IMR-90 (cell line): ENCODE measurements at regions not wholly inside any gene's neighbourhood (a gene's known extent, or its start where the extent isn't known, plus 50 kb on each side); places are given as distances from the start of the nearest gene placed in this dataset.

Source experiments
- CEBPB ChIP-seq: IDR thresholded peaks from 2 replicates; pipeline ENCODE4 v1.6.1; 2012; ENCODE audit warnings: low read depth, low read length, improper control_type of control experiment
- CTCF ChIP-seq: conservative IDR thresholded peaks from 2 replicates; pipeline ENCODE4 v1.5.1; 2012; ENCODE audit warnings: mild to moderate bottlenecking, low read depth, low read length, improper control_type of control experiment
- MXI1 ChIP-seq: IDR thresholded peaks from 2 replicates; pipeline ENCODE4 v1.6.1; 2012; ENCODE audit warnings: low read depth, mild to moderate bottlenecking, low read length, moderate library complexity, borderline replicate concordance
- POLR2A ChIP-seq: IDR thresholded peaks from 2 replicates; pipeline ENCODE4 v1.6.1; 2012; ENCODE audit warnings: mild to moderate bottlenecking, low read depth, low read length
- RCOR1 ChIP-seq: IDR thresholded peaks from 2 replicates; pipeline ENCODE4 v1.6.1; 2012; ENCODE audit warnings: mild to moderate bottlenecking, low read length, improper control_type of control experiment; ENCODE audit not compliant: insufficient replicate concordance
- RFX5 ChIP-seq: IDR thresholded peaks from 2 replicates; pipeline ENCODE4 v1.8.0; 2012; ENCODE audit warnings: low read depth, mild to moderate bottlenecking, low read length, moderate library complexity
- SMC3 ChIP-seq: fragments of 150-350 bp; IDR thresholded peaks from 2 replicates; pipeline ENCODE4 v1.6.1; 2016; ENCODE audit warnings: low read depth, mild to moderate bottlenecking, antibody characterized with exemption, low read length, moderate library complexity

GRCh38 chr1:5740450-5740849, 251.8 kb downstream of the NPHP4 start:
- TF ChIP-seq CTCF = no peak
- no peak for TF ChIP-seq POLR2A
- no peak for TF ChIP-seq MXI1
- no peak for TF ChIP-seq CEBPB
- TF ChIP-seq RCOR1 = no peak
- no peak for TF ChIP-seq RFX5
- TF ChIP-seq SMC3 = no peak
